HEK293 (cell line): ENCODE measurements at regions not wholly inside any gene's neighbourhood (a gene's known extent, or its start where the extent isn't known, plus 50 kb on each side); places are given as distances from the start of the nearest gene placed in this dataset.

ENCODE experiments used
- BCL11A ChIP-seq: fragments of 450-650 bp; formaldehyde crosslinking; IDR thresholded peaks from 2 replicates; pipeline ENCODE4 v1.5.1; 2016; ENCODE audit warnings: low read depth, missing biosample characterization, missing genetic modification characterization
- CTCF ChIP-seq: fragments of 450-650 bp; formaldehyde crosslinking; IDR thresholded peaks from 2 replicates; pipeline ENCODE4 v1.5.1; 2016; ENCODE audit warnings: missing biosample characterization, missing genetic modification characterization
- HOXA7 ChIP-seq: sonication (generic); formaldehyde crosslinking; IDR thresholded peaks from 2 replicates; pipeline ENCODE4 v1.8.1; 2022; ENCODE audit warnings: missing genetic modification reagents, borderline replicate concordance
- SCRT1 ChIP-seq: fragments of 450-650 bp; formaldehyde crosslinking; IDR thresholded peaks from 2 replicates; pipeline ENCODE4 v1.5.1; 2016; ENCODE audit warnings: missing biosample characterization, missing genetic modification characterization, borderline replicate concordance
- ZBTB7A ChIP-seq: fragments of 450-650 bp; formaldehyde crosslinking; IDR thresholded peaks from 2 replicates; pipeline ENCODE4 v1.5.1; 2016; ENCODE audit warnings: low read depth, missing biosample characterization, missing genetic modification characterization
- ZBTB8A ChIP-seq: fragments of 450-650 bp; formaldehyde crosslinking; IDR thresholded peaks from 2 replicates; pipeline ENCODE4 v1.5.1; 2016; ENCODE audit warnings: missing biosample characterization, missing genetic modification characterization
- ZNF202 ChIP-seq: fragments of 450-650 bp; formaldehyde crosslinking; IDR thresholded peaks from 2 replicates; pipeline ENCODE4 v1.5.1; 2016; ENCODE audit warnings: missing biosample characterization, missing genetic modification characterization, borderline replicate concordance
- ZNF211 ChIP-seq: fragments of 450-650 bp; formaldehyde crosslinking; IDR thresholded peaks from 2 replicates; pipeline ENCODE4 v1.5.1; 2016; ENCODE audit warnings: low read depth, missing biosample characterization, missing genetic modification characterization
- ZNF274 ChIP-seq, 2 experiments: fragments of 200-500 bp in 1 of 2; fragments of 450-650 bp in 1 of 2; sonication (Bioruptor generic) in 1 of 2; formaldehyde crosslinking in 1 of 2; IDR thresholded peaks; 2 replicates each; pipeline versions ENCODE4 v1.5.1 to v1.6.1; 2014 to 2016; ENCODE audit warnings: borderline replicate concordance in 1 of 2, inconsistent platforms in 1 of 2, low read length in 1 of 2, missing biosample characterization in 1 of 2, missing genetic modification characterization in 1 of 2
- ZNF747 ChIP-seq: fragments of 450-650 bp; formaldehyde crosslinking; IDR thresholded peaks from 2 replicates; pipeline ENCODE4 v1.5.1; 2016; ENCODE audit warnings: missing biosample characterization, missing genetic modification characterization
- ZNF76 ChIP-seq: fragments of 450-650 bp; formaldehyde crosslinking; IDR thresholded peaks from 2 replicates; pipeline ENCODE4; 2016; ENCODE audit warnings: low read depth, missing biosample characterization, missing genetic modification characterization, borderline replicate concordance
- ZSCAN5A ChIP-seq: fragments of 450-650 bp; formaldehyde crosslinking; IDR thresholded peaks from 2 replicates; pipeline ENCODE4 v1.5.1; 2016; ENCODE audit warnings: missing biosample characterization, missing genetic modification characterization
- TF ChIP-seq, protein P1 (sequence below): fragments of 450-650 bp; formaldehyde crosslinking; IDR thresholded peaks from 2 replicates; pipeline ENCODE4 v1.5.1; 2016; ENCODE audit warnings: missing biosample characterization, missing genetic modification characterization
- TF ChIP-seq, protein P2 (sequence below): fragments of 450-650 bp; formaldehyde crosslinking; optimal IDR thresholded peaks from 2 replicates; pipeline ENCODE3; 2016; ENCODE audit warnings: missing biosample characterization, mild to moderate bottlenecking, missing genetic modification characterization

DNA sequence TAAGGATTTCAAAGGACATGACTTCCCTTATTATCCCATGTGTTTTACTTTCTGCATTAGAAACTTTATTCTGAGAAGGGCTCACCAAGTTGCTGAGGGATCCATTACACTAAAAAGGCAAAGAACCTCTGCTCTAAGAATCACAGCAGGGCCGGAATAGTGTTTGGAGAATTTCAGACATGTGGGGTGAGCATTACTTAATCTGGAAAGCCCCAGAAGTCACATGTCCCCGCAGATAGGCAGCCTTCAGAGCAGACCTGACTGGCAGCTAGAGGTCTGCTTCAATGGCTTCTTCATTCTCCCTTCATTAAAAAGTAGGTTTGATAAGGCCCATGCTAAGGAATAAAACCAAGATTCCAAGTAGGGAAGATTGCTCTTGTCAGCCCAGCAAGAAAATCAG lies 52.6 kb upstream of the RBM15 start:
- no peak for TF ChIP-seq CTCF
- TF ChIP-seq ZNF747 (tag by site-specific recombination): no peak
- TF ChIP-seq ZSCAN5A (tag by site-specific recombination): no peak
- TF ChIP-seq, protein P1, sequence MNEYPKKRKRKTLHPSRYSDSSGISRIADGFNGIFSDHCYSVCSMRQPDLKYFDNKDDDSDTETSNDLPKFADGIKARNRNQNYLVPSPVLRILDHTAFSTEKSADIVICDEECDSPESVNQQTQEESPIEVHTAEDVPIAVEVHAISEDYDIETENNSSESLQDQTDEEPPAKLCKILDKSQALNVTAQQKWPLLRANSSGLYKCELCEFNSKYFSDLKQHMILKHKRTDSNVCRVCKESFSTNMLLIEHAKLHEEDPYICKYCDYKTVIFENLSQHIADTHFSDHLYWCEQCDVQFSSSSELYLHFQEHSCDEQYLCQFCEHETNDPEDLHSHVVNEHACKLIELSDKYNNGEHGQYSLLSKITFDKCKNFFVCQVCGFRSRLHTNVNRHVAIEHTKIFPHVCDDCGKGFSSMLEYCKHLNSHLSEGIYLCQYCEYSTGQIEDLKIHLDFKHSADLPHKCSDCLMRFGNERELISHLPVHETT (tag by site-specific recombination): no peak
- no peak for TF ChIP-seq ZBTB8A (tag by site-specific recombination)
- no peak for TF ChIP-seq SCRT1 (tag by site-specific recombination)
- no peak for TF ChIP-seq ZNF211 (tag by site-specific recombination)
- no peak for TF ChIP-seq ZNF274 (IDR thresholded peaks at IDR 0.05; ENCODE audit: low read length)
- no peak for TF ChIP-seq ZNF274 (tag by site-specific recombination; IDR thresholded peaks at IDR 0.05; ENCODE audit: borderline replicate concordance)
- TF ChIP-seq HOXA7 (CRISPR knock-in tag): no peak
- no peak for TF ChIP-seq ZBTB7A (tag by site-specific recombination)
- TF ChIP-seq BCL11A (tag by site-specific recombination): no peak
- TF ChIP-seq, protein P2, sequence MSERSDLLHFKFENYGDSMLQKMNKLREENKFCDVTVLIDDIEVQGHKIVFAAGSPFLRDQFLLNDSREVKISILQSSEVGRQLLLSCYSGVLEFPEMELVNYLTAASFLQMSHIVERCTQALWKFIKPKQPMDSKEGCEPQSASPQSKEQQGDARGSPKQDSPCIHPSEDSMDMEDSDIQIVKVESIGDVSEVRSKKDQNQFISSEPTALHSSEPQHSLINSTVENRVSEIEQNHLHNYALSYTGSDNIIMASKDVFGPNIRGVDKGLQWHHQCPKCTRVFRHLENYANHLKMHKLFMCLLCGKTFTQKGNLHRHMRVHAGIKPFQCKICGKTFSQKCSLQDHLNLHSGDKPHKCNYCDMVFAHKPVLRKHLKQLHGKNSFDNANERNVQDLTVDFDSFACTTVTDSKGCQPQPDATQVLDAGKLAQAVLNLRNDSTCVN (tag by site-specific recombination): no peak
- no peak for TF ChIP-seq ZNF76
- no peak for TF ChIP-seq ZNF202 (tag by site-specific recombination)
